GM23338 (cell line): ENCODE measurements at regions not wholly inside any gene's neighbourhood (a gene's known extent, or its start where the extent isn't known, plus 50 kb on each side); places are given as distances from the start of the nearest gene placed in this dataset.

Source experiments
- EZH2 ChIP-seq: fragments of 200-600 bp; sonication (generic); IDR thresholded peaks from one replicate; pipeline ENCODE4 v1.8.0; 2017; ENCODE audit warnings: antibody characterized with exemption, mild to moderate bottlenecking, low read depth; ENCODE audit not compliant: unreplicated experiment
- EZH2phosphoT487 ChIP-seq: fragments of 200-600 bp; sonication (generic); IDR thresholded peaks from one replicate; pipeline ENCODE4 v1.8.1; 2018; ENCODE audit warnings: antibody characterized with exemption; ENCODE audit not compliant: unreplicated experiment
- NANOG ChIP-seq: IDR thresholded peaks from 2 replicates; pipeline ENCODE4 v1.6.1; 2016; ENCODE audit warnings: antibody characterized with exemption, borderline replicate concordance
- TF ChIP-seq, protein P1 (sequence below), 2 experiments: fragments of 200-600 bp in 1 of 2; sonication (generic) in 1 of 2; conservative IDR thresholded peaks; 2 replicates each; pipeline versions ENCODE4 v1.5.1 to v1.6.1; 2016 to 2017; ENCODE audit warnings: antibody characterized with exemption in 2 of 2, low read depth in 2 of 2, mild to moderate bottlenecking in 2 of 2, moderate library complexity in 1 of 2

GRCh38 chr11:81839976-81840375 lies 893.7 kb downstream of the FAM181B start:
- no peak for TF ChIP-seq EZH2
- TF ChIP-seq, protein P1, sequence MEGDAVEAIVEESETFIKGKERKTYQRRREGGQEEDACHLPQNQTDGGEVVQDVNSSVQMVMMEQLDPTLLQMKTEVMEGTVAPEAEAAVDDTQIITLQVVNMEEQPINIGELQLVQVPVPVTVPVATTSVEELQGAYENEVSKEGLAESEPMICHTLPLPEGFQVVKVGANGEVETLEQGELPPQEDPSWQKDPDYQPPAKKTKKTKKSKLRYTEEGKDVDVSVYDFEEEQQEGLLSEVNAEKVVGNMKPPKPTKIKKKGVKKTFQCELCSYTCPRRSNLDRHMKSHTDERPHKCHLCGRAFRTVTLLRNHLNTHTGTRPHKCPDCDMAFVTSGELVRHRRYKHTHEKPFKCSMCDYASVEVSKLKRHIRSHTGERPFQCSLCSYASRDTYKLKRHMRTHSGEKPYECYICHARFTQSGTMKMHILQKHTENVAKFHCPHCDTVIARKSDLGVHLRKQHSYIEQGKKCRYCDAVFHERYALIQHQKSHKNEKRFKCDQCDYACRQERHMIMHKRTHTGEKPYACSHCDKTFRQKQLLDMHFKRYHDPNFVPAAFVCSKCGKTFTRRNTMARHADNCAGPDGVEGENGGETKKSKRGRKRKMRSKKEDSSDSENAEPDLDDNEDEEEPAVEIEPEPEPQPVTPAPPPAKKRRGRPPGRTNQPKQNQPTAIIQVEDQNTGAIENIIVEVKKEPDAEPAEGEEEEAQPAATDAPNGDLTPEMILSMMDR (conservative IDR thresholded peaks at IDR 0.05; ENCODE audit: low read depth in 2 of 2), result no peak
- TF ChIP-seq NANOG, result no peak
- no peak for TF ChIP-seq EZH2phosphoT487
